ENCODE measurements at regions not wholly inside any gene's neighbourhood (a gene's known extent, or its start where the extent isn't known, plus 50 kb on each side); places are given as distances from the start of the nearest gene placed in this dataset.

DNA sequence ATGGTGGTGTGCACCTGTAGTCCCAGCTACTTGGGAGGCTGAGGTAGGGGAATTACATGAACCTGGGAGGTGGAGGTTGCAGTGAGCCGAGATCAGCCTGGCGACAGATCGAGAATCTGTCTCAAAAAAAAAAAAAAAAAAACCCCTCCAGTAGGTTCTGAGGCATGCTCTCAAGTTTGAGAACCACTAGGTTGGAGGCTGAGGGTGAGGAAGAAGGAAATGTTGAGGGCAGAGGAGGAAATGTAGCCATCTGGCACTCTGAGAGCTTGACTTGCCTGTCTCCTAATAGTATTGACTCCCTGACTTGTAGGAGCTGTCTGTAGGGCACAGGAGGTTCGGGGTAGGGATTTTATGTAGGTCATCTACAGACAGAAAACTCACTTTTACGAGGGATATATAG is 204.6 kb downstream of the OPA1 start (continued):
- TF ChIP-seq BRCA1 (IDR thresholded peaks at IDR 0.05; ENCODE audit: low read depth, low read length), result no peak
- no peak for TF ChIP-seq SIX5 (IDR thresholded peaks at IDR 0.05; ENCODE audit: low read depth, low read length)
- no peak for TF ChIP-seq SP2 (IDR thresholded peaks at IDR 0.05; ENCODE audit: low read length)

All from H1 (cell line).